ENCODE measurements at regions not wholly inside any gene's neighbourhood (a gene's known extent, or its start where the extent isn't known, plus 50 kb on each side); places are given as distances from the start of the nearest gene placed in this dataset.
"Not testable (repeated sequence)": the region's sequence is repeated elsewhere in the genome, so short reads cannot be mapped to it uniquely, and the experiment has no call there.

- DNase-seq (ENCODE audit: low read depth in 2 of 2, low spot score in 1 of 2), result no peak
These were observed 90.9 kb upstream of the MDM1 start for GRCh38 chr12:68422956-68423574.

GRCh38 chr12:68425998-68426397 lies 93.8 kb upstream of the MDM1 start:
- DNase-seq (ENCODE audit: low read depth in 2 of 2, low spot score in 1 of 2), result no peak

DNA sequence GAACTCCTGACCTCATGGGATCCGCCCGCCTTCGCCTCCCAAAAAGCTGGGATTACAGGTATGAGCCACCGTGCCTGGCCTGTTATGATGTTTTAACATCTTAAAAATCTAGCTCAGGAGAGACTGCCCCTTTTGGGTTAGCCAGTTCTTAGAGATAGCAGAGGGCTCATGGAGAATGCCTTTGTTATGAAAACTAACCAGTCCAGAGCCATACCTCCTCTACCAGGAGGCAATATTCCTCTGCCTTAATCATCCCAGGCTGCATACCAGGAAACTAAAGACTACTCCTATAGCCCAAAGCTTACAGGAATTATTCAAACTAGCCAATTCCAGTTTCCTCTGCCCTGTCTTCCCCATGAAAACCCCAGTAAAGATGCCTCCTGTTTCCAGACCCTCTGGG lies 96.0 kb upstream of the MDM1 start:
- no peak for DNase-seq (ENCODE audit: low read depth in 2 of 2, low spot score in 1 of 2)

- DNase-seq (ENCODE audit: low read depth in 2 of 2, low spot score in 1 of 2), result no peak
These were observed 96.8 kb upstream of the MDM1 start for GRCh38 chr12:68428724-68429501.

DNA sequence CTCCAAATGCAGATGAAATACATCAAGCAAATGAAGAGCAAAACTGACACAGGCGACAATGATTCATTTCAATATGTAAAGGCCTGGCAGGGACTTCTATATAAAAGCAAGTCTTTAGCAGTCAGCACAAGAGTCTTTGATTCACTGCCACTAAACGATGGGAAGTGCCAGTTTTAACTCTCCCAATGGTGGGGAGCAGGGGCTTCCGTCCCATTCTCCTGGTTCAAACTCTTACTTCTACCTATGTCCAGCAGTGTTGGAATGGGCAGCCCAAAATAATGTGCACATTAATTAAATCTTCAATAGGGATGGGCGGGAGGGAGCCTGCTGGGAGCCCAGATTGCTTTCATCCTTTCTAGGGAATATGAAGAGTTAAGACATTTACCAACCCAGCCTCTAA lies 97.5 kb upstream of the MDM1 start:
- DNase-seq (ENCODE audit: low read depth in 2 of 2, low spot score in 1 of 2), result no peak

DNA sequence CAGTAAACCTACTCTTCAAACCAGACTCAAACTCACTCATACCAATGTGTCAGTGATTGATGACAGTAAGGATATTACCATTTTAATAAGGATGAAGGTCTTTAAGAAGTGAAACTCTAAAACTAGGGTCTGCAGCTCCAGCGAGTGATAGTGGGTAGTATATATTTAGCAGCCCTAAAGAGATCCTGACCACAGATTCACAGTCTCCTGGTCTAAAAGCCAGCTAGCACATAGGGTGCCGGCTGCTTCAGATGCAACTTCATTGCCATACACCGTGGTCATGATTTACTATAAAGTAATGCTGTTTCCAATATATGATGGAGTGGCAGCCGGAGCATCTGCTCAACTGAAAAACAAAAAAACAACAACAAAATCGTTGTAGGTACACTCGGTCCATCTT lies 99.6 kb upstream of the MDM1 start:
- no peak for DNase-seq (ENCODE audit: low read depth in 2 of 2, low spot score in 1 of 2)

- no peak for DNase-seq (ENCODE audit: low read depth in 2 of 2, low spot score in 1 of 2)
These were observed 100.5 kb upstream of the MDM1 start for GRCh38 chr12:68432622-68433021.

DNA sequence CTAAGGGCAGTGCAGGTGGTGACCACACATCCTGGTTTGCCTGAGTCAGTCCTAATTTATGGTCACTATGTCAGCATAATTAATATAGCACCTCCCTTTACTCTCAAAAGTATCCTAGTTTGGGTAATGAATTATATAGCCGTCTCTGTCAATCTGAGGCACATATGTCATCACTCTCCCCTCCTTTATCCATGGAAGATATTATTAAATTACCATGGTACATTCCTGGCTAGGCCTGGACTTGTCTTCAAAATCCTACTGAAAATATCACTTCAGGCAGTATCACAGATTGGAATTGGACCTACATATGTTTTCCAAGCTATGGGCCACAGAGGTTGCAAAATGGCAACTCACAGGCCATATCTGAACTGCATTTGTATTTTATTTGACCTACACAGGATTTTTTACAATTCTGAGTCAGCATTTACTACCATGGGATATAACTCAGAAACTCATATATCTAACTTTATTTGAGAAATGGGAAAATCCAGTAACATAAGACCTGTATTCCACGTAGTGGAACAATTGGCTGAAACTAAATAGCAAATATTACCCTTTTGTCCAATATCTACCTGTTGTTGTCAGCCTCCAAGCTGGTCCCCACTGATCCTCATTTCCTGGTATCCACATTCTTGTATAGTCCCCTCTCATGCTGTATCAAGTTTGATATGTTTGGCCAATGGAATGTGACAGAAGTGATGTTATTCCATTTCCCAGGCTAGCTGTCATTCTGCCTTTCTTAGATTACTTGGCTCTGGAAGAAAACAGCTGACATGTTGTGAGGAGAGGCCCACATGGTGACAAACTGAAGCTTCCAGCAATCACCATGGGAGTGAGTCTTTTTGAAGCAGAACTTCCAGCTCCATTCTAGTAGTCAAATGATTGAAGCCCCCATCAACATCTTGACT lies 102.5 kb upstream of the MDM1 start:
- no peak for DNase-seq (ENCODE audit: low read depth in 2 of 2, low spot score in 1 of 2)

GRCh38 chr12:68435299-68435637 lies 103.1 kb upstream of the MDM1 start:
- DNase-seq (ENCODE audit: low read depth in 2 of 2, low spot score in 1 of 2), result no peak

DNA sequence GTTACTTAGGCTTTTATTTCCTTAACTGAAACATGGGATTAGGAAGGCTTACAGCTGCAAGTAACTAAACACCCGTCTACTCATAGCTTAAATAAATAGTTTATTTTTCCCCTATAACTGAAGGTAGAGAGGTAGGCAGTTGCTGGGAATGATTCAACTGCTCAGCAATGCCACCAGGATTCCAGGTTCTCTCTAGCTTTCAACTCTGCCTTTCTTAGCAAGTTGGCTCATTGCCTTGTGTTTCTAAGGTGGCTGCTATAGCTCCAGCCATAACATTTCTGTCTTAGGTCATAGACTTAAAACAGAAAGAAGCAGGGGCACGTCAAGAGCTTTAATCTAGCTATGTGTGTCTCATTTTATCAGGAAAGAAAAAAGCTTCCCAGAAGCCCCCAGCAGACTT lies 103.7 kb upstream of the MDM1 start:
- DNase-seq (ENCODE audit: low read depth in 2 of 2, low spot score in 1 of 2), result no peak

DNA sequence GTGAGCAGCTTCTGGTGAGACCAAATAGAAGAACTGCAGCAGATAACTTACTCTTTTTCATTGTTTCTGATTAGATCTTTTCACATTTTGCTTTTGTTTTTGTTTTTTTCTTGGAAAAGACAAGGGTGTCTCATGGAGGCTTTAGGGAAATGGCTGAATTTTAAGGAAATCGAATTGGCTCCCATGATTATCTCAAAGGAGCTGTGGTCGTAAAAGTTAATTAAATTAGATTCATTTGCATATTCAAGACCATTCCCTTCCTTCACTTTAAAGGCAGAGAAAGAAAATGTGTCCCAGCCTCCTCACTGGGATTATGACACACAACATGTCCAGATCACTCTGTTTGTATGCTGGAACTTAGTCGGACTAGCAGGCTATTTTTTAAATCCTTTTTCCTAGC lies 106.4 kb upstream of the MDM1 start:
- no peak for DNase-seq (ENCODE audit: low read depth in 2 of 2, low spot score in 1 of 2)

GRCh38 chr12:68439368-68440045 lies 107.3 kb upstream of the MDM1 start:
- DNase-seq (ENCODE audit: low read depth in 2 of 2, low spot score in 1 of 2), result no peak

GRCh38 chr12:68440068-68440581 lies 108.0 kb upstream of the MDM1 start:
- no peak for DNase-seq (ENCODE audit: low read depth in 2 of 2, low spot score in 1 of 2)

GRCh38 chr12:68441167-68441566 lies 109.0 kb upstream of the MDM1 start:
- DNase-seq (ENCODE audit: low read depth in 2 of 2, low spot score in 1 of 2), result no peak

DNA sequence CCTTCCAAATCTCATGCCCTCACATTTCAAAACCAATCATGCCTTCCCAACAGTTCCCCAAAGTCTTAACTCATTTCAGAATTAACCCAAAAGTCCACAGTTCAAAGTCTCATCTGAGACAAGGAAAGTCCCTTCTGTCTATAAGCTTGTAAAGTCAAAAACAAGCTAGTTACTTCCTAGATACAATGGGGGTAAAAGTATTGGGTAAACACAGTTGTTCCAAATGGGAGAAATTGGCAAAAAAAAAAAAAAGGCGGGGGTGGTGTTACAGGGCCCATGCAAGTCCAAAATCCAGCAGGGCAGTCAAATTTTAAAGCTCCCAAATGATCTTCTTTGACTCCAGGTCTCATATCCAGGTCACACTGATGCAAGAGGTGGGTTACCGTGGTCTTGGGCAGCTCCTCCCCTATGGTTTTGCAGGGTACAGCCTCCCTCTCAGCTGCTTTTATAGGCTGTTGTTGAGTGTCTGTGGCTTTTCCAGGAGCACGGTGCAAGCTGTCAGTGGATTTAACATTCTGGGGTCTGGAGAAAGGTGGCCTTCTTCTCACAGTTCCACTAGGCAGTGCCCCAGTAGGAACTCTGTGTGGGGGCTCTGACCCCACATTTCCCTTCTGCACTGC lies 110.3 kb upstream of the MDM1 start:
- not testable (repeated sequence) for DNase-seq (ENCODE audit: low read depth in 2 of 2, low spot score in 1 of 2)

DNA sequence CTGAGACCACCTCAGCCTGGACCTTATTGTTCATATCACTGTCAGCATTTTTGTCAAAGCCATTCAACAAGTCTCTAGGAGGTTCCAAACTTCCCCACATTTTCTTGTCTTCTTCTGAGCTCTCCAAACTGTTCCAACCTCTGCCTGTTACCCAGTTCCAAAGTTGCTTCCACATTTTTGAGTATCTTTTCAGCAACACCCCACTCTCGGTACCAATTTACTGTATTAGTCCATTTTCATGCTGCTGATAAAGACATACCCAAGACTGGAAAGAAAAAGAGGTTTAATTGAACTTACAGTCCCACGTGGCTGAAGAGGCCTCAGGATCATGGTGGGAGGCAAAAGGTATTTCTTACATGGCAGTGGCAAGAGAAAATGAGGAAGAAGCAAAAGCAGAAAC lies 111.5 kb upstream of the MDM1 start:
- DNase-seq (ENCODE audit: low read depth in 2 of 2, low spot score in 1 of 2), result not testable (repeated sequence)

DNA sequence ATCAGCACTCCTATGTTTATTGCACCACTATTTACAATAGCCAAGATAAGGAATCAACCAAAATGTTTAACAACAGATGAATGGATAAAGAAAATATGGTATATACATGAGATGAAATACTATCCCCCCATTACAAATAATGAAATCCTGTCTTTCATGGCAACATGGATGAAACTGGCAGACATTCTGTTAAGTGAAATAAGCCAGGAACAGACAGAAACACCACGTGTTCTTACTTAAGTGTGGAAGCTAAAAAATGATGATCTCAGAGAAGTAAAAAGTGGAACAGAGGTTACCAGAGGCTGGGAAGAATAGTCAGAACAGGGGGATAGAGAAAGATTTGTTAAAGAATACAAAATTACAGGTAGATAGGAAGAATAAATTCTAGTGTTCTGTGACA lies 113.7 kb upstream of the MDM1 start:
- DNase-seq (ENCODE audit: low read depth in 2 of 2, low spot score in 1 of 2), result no peak

DNA sequence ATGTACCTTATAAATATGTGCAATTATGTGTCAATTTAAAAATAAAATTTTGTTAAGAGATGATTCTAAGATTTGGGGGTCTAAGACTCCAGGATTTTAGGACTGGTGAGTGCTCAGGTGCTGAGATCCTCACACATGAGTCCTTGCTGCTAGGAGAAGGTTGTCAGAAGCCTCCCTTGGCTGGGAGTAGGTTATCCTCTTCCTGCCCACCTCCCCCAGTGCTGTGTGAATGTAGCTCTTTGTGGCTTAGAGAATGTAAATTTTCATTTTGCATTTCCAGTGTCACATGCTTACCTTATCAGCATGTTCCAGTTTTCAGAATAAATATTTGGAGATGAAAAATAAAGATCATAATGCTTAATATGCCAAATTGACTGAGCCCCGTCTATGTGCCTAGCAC lies 114.2 kb upstream of the MDM1 start:
- DNase-seq (ENCODE audit: low read depth in 2 of 2, low spot score in 1 of 2), result no peak

- no peak for DNase-seq (ENCODE audit: low read depth in 2 of 2, low spot score in 1 of 2)
These were observed 115.0 kb upstream of the MDM1 start for GRCh38 chr12:68446901-68447796.

DNA sequence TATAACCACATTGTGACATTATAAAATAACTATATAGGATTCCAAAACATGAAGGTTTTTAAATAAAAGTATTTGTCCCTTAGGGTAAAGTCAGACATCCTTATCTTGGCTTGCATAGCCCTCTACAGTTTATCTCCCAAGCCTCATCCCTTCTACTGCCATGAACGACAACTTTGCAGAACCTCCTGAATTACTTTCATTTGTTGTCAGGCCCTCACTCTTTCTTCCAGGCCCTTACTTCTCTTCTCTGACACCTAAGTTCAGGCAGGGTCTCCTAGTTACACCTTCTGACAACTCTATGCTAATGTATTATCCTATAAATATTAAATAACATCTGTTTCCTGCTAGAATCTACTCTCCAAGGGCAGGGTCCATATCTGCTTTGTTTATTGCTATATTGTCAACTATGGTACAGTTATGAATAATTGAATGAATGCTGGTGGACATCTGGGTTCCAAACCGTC lies 115.7 kb upstream of the MDM1 start:
- DNase-seq (ENCODE audit: low read depth in 2 of 2, low spot score in 1 of 2), result no peak

All from stimulated activated CD8-positive, alpha-beta memory T cell treated with anti-CD3 and anti-CD28 coated beads, Interleukin-4, amount 100 ng/mL, for 1 hour (primary cell).